ENCODE measurements at regions not wholly inside any gene's neighbourhood (a gene's known extent, or its start where the extent isn't known, plus 50 kb on each side); places are given as distances from the start of the nearest gene placed in this dataset.
A peak's percentile ranks its signal among the peaks of the same experiment; 100 is the strongest.
"Not testable (repeated sequence)": the region's sequence is repeated elsewhere in the genome, so short reads cannot be mapped to it uniquely, and the experiment has no call there.

- DNase-seq = no peak
These were observed 103.1 kb downstream of the KIF4B start for GRCh38 chr5:155116456-155117251.

- DNase-seq = no peak
These were observed 112.1 kb downstream of the KIF4B start for GRCh38 chr5:155125551-155126095.

GRCh38 chr5:155126573-155126972, 113.0 kb downstream of the KIF4B start:
- no peak for DNase-seq

DNA sequence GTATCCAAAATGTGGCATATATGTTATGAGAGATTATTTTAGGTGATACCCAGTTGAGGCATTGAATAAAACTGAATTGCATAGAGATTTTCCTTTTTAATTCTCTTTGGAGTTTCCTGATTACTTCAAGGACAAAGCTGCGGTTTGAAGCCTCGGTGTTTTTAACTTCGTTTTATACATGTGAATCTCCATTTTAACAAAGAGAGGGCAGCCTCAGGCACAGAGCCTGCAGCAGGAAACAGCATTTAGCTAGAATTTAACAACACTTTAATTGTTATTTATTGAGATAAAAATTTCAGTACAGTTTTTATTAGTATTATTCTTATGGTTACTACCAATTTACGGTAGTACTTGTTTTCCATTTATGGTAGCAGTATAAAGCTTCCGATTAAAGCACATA, 114.0 kb downstream of the KIF4B start:
- no peak for DNase-seq

GRCh38 chr5:155128786-155129512, 115.4 kb downstream of the KIF4B start:
- no peak for DNase-seq

DNA sequence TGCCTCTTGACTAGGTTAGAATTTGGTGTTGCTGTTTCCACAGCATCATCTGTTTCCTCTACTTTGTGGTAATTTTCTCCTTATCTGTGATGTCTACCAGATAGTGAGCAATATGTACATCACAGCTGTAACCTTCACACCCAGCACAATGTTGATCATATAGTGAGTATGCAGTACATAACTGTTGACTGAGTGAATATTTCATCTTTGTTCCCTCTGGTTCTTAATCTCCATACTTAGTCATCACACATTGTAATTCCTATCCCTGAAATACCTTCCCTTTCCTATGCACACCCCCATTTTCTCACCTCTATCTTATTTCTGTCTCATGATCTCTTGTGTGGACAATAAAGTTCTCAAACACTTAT, 115.9 kb downstream of the KIF4B start:
- DNase-seq = no peak

GRCh38 chr5:155134130-155134529, 120.6 kb downstream of the KIF4B start:
- DNase-seq = no peak

- DNase-seq = no peak
These were observed 122.8 kb downstream of the KIF4B start for GRCh38 chr5:155136216-155136850.

- DNase-seq = no peak
These were observed 124.1 kb downstream of the KIF4B start for GRCh38 chr5:155137683-155138082.

- no peak for DNase-seq
These were observed 127.1 kb downstream of the KIF4B start for GRCh38 chr5:155140646-155141045.

DNA sequence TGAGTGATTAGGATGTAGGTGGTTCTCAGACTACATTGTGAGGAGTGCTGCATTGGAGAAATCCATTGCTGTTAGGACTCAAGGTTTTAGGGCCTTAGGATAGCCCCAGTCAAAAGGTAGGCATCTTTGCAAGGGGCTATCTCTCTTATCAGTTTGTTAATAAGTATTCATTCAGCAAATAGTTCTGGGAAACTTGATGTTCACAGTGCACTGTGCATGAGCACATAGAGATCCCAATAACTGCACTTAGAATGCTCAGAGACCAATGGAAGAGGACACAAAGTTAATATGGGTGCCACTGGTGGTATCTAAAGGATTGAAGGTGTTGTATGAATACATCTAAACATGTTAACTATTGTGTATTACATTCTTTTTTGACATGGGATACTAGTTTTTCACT, 131.4 kb downstream of the KIF4B start:
- no peak for DNase-seq

- DNase-seq = peak; percentile 12
These were observed 133.7 kb downstream of the KIF4B start for GRCh38 chr5:155147222-155147621.

DNA sequence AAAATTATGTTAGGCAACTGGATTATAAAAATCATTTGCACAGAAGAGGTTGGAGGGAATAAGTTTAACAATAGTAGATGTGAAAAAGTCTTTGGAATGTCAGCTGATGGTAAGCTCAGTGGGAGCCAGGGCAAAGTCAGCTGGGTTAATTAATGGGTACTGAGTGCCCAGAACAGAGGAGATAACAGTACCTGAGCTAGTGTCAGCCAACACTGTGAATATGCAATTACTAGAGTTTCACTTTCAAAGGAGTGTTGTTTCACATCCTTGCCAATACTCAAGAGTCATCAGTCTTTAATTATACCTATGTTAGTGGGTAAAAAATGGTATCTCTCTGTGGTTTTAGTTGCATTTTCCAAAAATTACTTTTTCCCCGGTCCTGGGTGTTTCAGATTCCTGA, 135.1 kb downstream of the KIF4B start:
- DNase-seq = no peak

- peak; percentile 76 for DNase-seq
These were observed 136.5 kb downstream of the KIF4B start for GRCh38 chr5:155150012-155150411.

- no peak for DNase-seq
These were observed 141.4 kb downstream of the KIF4B start for GRCh38 chr5:155154973-155155372.

DNA sequence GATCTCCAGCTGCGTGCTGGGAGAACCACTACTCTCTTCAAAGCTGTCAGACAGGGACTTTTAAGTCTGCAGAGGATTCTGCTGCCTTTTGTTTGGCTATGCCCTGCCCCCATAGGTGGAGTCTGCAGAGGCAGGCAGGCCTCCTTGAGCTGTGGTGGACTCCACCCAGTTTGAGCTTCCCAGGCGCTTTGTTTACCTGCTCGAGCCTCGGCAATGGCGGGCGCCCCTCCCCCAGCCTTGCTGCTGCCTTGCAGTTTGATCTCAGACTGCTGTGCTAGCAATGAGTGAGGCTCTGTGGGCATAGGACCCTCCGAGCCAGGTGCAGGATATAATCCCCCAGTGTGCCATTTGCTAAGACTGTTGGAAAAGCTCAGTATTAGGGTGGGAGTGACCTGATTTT, 149.5 kb downstream of the KIF4B start:
- DNase-seq = not testable (repeated sequence)

DNA sequence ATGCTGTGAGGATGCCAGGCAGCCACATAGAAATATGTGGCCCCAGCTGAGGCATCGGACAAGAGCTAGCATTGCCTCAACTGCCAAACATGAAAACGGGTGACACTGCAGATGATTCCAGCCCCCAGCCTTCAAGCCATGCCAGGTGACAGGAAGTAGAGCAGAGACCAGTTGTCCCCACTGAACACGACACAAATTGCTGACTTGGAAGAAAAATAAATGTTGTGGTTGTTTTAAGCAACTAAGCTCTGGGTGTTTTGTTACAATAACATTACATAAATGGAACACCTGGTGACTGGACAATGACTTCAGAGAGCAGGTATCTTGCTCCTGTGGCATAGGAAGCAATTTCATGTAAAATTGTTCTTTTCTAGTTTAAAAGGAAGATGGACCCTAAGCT, 154.2 kb downstream of the KIF4B start:
- no peak for DNase-seq

- DNase-seq = no peak
These were observed 168.0 kb downstream of the KIF4B start for GRCh38 chr5:155181542-155181941.

GRCh38 chr5:155189476-155189875, 175.9 kb downstream of the KIF4B start:
- no peak for DNase-seq

DNA sequence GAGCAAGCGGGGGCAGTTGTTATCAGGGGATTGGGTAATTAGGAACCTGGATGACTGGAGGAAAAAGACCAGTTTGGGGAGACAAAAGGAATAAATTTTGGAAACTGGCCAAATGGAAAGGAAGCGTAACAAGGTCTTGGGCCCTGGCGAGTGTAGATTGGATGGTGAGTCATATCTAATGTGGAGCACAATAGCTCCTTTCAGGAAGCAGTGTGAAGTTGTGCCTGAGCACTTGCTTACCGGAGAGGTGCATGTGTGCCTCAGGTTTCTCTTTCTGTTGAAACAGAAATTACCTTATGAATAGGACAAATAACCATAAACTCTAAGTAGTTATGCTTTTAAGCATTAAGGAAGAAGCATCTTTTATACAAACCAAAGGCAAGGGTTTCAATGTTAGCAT, 176.4 kb downstream of the KIF4B start:
- no peak for DNase-seq

- DNase-seq = no peak
These were observed 179.5 kb downstream of the KIF4B start for GRCh38 chr5:155193029-155193428.

- DNase-seq = no peak
These were observed 180.0 kb downstream of the KIF4B start for GRCh38 chr5:155193483-155194107.

GRCh38 chr5:155200608-155201007, 187.1 kb downstream of the KIF4B start:
- DNase-seq = no peak

Measured in MV-4-11 (cell line).